ENCODE measurements at regions not wholly inside any gene's neighbourhood (a gene's known extent, or its start where the extent isn't known, plus 50 kb on each side); places are given as distances from the start of the nearest gene placed in this dataset.
A peak's percentile ranks its signal among the peaks of the same experiment; 100 is the strongest.
"Not testable (repeated sequence)": the region's sequence is repeated elsewhere in the genome, so short reads cannot be mapped to it uniquely, and the experiment has no call there.

DNA sequence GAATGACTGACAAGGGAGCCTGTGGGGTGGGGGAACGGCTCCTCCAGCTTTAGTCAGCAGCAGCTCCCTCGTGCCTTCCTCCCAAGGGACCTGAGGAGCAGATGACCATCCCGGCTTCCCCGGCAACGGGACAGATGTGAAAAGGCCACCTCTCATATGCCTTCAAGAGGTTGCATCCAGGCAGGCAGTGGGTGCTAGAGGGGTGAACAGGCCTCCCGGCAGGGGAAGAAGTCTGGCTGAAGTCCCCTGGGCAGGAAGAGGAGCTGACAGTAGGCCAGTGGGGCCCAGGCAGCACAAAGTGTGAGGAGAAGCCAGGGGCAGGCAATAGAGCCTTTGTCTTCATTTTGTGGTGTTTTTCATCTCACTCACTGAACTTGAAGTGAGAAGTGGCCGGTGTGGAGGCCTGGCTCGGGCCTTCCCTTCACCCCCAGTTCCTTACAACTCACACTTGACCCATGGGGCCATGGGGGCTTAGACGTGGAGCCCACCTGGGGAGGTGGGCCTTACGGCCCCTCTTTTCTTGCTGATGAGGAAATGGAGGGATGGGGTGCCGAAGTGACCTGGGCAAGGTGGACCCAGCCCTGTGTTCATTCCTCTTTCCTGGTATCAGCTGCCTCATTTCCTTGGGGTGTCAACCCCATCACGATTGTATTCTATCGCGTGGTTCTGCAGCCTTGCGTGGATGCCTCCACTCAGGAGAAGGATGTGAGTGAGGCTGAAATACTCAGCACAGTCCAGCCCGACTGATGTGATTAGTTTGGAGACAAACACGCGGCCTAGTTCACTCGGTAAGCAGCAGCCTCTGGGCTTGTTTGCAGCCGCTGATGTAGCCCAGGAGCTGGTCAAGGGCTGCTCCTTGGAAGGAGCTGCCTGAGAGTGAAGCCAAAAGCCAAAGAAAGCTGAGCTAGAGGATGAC is 115.5 kb upstream of the ALDH1A3 start:
- no peak for ATAC-seq
- no peak for DNase-seq

GRCh38 chr15:100764778-100765466 is 114.7 kb upstream of the ALDH1A3 start:
- ATAC-seq (no peak), DNase-seq (no peak)
- intact Hi-C loops (cut with micrococcal nuclease), result no loop called here

More for the DNA sequence above, 115.5 kb upstream of the ALDH1A3 start:
- intact Hi-C loops (cut with micrococcal nuclease), result no loop called here

DNA sequence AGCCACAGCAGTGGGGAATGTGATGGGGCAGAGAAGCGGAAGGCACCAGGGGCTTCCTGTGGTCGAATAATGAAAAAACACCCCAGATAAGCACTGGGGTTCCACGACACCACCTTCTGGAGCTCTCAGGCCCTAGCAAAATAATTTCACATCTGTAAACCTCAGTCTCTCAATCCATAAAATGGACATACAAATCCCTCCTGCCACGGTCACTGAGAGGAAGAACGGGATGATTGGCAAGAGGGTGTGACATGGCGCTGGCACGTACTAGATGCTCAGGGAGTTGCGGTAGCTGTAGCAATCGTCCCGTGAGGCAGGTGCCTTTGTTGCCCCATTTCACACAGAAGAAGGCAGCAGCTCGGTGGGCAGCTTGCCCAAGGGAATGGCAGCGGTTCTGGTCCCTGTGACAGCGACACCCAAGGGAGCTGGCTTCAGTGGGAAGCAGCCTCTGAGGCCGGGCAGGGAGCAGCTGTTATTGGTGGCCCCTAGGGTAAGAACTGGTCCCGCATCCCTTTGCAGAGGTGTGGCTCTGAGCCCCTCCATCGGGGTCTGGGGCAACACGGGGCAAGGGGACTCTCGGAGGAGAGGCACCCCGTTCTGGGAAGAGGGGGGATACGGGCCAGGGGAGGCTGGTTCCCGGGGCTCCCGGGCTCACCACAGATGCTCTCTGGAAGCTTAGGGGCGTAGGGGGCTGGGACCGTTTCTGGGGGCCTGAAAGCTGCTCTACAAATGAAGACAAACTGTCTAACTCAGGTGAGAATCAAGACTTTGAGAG is 114.0 kb upstream of the ALDH1A3 start:
- no peak for DNase-seq
- intact Hi-C loops (cut with micrococcal nuclease), result no loop called here
- ATAC-seq, result no peak

DNA sequence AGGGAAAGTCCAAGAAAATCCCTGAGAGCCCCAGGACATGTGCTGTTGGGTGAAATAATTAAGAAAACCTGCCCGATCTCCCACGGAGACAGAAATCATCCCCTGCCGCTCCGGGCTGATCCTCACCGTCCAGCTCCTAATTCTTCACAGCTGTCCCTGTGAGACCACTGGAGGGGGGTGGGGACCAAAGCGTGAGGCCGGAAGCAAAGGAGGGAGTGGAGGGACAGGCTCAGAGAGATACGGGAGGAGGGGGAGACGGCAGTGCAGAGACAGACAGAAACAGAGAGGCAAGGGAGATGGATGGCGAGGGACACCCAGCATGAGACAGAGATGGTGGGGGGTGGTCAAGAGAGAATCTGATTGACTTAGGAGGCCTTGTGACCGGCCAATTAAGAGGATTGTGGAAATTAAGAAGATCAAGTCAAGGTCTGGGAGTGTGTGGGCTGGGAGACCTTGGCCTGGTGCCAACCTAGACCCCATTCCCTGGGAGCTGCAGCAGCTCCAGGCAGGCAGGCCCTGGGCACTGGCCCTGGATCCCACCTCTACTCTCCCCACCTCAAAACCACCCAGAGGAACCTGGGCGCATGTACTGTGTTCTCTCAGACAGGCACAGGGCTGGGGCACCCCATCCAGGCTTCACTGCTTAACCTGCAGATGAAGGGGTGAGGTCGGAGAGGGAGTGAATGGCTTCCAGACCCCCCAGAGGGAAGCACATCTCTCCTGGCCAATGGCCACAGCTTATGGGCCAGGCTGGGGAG is 113.2 kb upstream of the ALDH1A3 start:
- DNase-seq (no peak), ATAC-seq (no peak)
- intact Hi-C loops (cut with micrococcal nuclease), result no loop called here

GRCh38 chr15:100767001-100767825 is 112.4 kb upstream of the ALDH1A3 start:
- ATAC-seq (no peak), DNase-seq (no peak)
- intact Hi-C loops (cut with micrococcal nuclease), result no loop called here

DNA sequence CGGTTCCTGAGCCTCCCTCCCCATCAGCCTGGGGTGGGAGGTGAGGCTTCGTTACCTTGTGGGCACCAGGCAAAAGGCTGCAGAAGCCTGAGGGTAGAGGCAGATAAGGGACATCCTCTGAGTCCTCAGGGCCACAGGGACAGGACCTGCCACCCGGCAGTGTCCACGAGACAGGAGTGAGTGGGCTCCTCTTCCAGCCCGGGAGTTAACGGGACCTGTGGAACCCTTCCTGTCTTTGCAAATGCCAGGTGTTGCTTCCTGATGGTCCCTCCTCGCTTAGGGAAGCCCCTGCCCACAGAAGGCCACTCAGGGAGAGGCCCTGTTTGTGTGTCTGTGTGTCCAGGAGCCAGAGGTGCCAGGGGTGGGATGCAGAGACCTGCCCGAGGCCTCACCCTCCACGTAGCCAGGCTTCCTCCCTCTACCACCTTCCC is 111.1 kb upstream of the ALDH1A3 start:
- intact Hi-C loops (cut with micrococcal nuclease), result no loop called here
- DNase-seq, result no peak
- no peak for ATAC-seq

GRCh38 chr15:100769043-100769974 is 110.3 kb upstream of the ALDH1A3 start:
- ATAC-seq (no peak), DNase-seq (no peak)
- intact Hi-C loops (cut with micrococcal nuclease), result no loop called here

DNA sequence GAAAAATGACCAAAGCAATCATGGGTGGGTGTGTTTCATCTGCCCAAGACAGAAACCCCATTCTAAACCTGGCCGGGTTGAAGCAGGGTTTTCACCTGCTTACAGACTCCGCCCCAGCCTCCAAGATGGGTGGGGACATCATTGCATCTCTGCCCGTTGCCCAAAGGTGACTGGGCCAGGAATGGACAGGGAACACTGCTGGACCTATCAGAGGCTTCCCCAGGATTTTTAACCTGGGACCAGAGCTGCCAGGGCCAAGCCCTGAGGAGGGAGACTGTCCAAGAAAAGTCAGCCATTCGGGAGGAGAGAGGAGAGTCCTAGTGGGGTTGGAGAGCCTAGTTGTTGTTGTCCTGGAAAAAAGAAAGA is 109.7 kb upstream of the ALDH1A3 start:
- ATAC-seq (no peak), DNase-seq (no peak)
- intact Hi-C loops (cut with micrococcal nuclease), result no loop called here

DNA sequence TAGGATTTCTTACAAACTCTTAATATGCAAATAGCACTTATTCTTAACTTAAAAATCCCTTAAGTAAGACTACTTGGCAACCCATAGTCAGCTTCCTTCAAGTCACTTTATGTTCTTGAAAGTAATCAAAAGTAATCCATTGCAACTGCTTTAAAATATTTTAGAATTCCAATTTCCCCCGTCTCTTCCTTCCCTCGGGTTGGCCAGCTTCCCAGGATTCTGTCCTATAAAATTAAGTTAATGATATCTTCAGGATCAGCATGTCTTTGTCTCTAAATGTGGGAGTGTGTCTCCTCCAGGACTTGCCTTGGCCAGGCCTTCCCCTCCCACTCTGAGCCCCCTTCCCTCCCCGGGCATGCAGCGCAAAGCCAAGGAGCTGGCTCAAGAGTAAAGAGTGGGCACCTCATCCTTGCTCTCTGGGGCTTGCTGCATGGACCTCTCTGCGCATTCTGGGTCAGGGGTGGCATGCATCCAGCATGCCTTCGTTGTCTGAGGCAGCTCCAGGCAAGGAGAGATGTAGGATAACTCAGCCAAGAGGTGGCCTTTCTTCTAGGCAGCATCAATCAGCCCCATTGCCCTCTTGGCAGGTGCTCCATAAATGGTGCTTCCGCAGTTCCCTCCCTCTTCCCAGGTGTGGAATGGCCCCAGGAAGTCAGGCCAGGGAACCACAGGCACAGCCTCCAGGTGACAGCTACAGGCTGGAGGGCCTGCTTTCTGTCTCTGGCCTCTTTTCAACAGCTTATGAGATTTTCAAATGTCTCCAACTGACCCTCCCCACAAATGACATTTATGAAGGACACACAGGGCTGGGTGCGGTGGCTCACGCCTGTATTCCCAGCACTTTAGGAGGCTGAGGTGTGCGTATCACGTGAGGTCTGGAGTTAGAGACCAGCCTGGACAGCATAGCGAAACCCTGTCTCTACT is 108.7 kb upstream of the ALDH1A3 start:
- DNase-seq (no peak), ATAC-seq (no peak)
- intact Hi-C loops (cut with micrococcal nuclease), result no loop called here

- intact Hi-C loops (cut with micrococcal nuclease), result no loop called here
- no peak for DNase-seq
- peak; percentile 57 for ATAC-seq
These were observed 107.9 kb upstream of the ALDH1A3 start for GRCh38 chr15:100771746-100772145.

DNA sequence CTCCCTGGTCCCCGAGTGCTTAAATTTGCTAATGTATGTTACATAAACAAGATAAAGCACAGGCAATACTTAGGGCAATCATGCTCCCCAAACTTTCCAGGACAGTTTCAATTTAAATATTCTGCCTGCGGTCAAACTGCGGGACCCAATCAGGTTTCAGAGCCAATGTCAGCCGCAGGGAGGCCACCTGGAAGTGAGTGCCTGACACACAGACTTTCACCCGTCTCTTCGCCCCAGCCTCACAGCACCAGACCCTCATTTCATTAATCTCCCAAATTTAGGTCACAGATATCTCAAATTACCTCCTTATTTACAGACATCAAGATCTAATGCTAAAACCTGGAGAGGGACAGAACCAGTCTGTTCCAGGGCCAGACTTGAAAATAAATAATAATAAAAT is 107.2 kb upstream of the ALDH1A3 start:
- no peak for ATAC-seq
- no peak for DNase-seq
- intact Hi-C loops (cut with micrococcal nuclease), result no loop called here

DNA sequence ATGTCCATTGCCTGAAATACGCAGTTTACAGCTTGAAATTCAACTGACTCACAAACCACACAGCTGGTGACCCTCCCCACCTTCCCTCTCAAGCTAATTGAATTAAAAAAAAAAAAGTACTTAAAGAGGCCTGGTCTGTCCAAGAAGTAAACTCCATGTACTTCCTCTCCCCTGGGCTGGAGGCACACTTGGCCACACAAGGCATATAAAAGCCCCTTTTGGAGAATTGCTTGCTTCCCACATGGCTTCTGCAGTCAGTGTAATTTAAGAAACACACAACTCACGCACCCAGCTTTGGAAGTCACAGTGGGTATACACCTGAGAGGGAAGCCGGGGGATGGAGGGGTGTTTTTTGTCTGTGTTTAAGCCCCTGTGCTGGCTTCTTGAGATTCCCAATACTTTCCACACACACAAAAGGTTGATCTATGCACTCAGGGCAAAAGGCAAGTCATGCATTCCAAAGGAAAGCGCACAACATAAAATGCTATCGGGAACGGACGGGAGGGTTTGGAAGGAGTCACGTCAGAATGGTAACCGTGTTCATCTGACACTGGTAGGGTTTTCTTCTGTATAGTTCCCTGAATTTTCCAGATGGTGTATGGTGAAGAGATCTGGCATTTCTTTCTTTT is 106.6 kb upstream of the ALDH1A3 start:
- no peak for DNase-seq
- intact Hi-C loops (cut with micrococcal nuclease), result no loop called here
- no peak for ATAC-seq

GRCh38 chr15:100774044-100774443 is 105.6 kb upstream of the ALDH1A3 start:
- intact Hi-C loops (cut with micrococcal nuclease); DNase-seq; ATAC-seq: not testable (repeated sequence)

DNA sequence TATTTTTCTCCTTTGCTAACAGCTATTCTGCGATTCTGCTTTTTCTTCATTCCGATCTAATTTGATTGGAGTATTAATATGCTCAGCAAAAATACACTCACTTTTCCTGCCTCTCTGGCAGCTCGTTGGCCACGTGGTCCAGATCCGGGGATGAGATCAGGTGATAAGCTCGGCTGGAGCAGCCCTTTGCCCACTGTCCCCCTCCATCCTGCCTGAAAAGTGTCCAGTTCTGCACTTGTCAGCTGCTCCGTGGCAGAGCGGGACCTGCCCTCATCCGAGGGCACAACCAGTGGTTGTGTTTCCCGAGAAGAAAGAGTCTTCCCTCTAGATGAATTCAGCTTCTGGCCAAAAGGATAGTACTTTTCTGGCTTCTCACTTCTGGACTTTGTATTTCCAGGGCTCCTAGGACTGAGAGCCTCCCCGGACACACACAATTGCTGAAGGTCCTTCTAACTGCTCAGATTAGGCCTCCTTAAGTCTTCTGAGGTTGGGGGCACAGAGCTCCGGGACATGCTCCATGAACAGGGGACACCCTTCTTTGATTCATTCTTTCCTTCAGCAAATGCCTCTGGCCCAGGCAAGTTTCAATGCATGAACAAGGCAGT is 103.9 kb upstream of the ALDH1A3 start:
- DNase-seq (no peak), ATAC-seq (no peak)
- intact Hi-C loops (cut with micrococcal nuclease), result no loop called here

DNA sequence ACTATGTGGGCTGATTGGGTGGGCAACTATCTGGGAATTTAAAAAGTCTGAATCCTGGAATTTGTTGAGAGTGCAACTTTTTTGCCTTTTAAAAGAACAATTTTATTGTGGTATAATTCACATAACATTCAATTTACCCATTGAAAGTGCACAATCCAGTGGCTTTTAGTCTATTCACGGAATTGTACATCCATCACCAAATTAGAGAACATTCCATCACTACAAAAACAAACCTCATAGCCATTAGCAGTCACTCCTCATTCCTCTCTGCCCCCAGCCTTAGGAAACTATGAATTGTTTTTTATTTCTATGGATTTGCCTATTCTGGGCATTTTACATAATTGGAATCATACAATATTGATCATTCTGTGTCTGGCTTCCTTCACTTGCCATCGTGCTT is 101.8 kb upstream of the ALDH1A3 start:
- no peak for DNase-seq
- intact Hi-C loops (cut with micrococcal nuclease), result no loop called here
- no peak for ATAC-seq
